ENCODE measurements at regions not wholly inside any gene's neighbourhood (a gene's known extent, or its start where the extent isn't known, plus 50 kb on each side); places are given as distances from the start of the nearest gene placed in this dataset.

DNA sequence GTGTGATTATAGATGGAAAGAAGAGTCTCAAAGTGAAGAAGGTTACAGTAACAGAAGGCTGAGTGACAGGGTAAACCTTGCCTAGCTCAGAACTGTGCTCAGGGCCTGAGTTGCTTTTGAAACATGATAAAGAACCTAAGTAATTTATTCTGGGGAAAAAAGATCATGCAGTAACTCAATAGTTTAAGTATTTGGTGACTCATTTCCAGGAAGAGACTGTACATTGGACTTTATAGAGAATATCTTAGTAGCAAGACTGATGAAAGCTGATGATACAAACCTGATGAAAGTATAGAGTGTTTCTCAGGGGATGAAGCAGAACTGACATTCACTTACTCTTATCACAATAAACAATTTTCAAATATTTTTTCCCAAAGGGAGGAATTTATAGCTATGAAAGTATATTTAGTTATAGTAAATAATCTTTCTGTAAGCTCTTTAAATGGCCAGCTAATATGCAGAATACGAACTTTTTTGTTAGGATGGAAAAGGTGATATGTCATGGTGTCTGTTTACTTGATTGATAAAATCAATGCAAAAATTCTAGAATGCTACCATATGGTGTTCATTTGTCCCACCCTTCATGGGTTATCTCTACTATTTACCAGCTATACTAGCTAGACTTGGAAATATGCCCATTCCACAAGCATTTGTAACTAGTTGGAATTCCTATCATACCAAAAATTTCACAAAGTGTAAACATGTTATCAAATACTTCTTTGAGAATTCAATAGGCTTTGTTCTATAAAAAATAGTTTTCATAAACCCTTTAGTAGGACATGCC lies 1265.5 kb upstream of the ACVR2A start (continued):
- TF ChIP-seq, protein P1, sequence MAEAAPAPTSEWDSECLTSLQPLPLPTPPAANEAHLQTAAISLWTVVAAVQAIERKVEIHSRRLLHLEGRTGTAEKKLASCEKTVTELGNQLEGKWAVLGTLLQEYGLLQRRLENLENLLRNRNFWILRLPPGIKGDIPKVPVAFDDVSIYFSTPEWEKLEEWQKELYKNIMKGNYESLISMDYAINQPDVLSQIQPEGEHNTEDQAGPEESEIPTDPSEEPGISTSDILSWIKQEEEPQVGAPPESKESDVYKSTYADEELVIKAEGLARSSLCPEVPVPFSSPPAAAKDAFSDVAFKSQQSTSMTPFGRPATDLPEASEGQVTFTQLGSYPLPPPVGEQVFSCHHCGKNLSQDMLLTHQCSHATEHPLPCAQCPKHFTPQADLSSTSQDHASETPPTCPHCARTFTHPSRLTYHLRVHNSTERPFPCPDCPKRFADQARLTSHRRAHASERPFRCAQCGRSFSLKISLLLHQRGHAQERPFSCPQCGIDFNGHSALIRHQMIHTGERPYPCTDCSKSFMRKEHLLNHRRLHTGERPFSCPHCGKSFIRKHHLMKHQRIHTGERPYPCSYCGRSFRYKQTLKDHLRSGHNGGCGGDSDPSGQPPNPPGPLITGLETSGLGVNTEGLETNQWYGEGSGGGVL (tag by site-specific recombination; IDR thresholded peaks at IDR 0.05): no peak
- TF ChIP-seq, protein P2, sequence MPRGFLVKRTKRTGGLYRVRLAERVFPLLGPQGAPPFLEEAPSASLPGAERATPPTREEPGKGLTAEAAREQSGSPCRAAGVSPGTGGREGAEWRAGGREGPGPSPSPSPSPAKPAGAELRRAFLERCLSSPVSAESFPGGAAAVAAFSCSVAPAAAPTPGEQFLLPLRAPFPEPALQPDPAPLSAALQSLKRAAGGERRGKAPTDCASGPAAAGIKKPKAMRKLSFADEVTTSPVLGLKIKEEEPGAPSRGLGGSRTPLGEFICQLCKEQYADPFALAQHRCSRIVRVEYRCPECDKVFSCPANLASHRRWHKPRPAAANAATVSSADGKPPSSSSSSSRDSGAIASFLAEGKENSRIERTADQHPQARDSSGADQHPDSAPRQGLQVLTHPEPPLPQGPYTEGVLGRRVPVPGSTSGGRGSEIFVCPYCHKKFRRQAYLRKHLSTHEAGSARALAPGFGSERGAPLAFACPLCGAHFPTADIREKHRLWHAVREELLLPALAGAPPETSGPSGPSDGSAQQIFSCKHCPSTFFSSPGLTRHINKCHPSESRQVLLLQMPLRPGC (tag by site-specific recombination; IDR thresholded peaks at IDR 0.05): no peak
- TF ChIP-seq BCL11B (tag by site-specific recombination; IDR thresholded peaks at IDR 0.05; ENCODE audit: low read depth) (no peak), ZNF843 (tag by site-specific recombination; IDR thresholded peaks at IDR 0.05) (no peak), AEBP2 (tag by site-specific recombination; IDR thresholded peaks at IDR 0.05; ENCODE audit: borderline replicate concordance) (no peak), REST (tag by site-specific recombination; IDR thresholded peaks at IDR 0.05) (no peak), ZNF394 (tag by site-specific recombination; IDR thresholded peaks at IDR 0.05; ENCODE audit: borderline replicate concordance) (no peak)

DNA sequence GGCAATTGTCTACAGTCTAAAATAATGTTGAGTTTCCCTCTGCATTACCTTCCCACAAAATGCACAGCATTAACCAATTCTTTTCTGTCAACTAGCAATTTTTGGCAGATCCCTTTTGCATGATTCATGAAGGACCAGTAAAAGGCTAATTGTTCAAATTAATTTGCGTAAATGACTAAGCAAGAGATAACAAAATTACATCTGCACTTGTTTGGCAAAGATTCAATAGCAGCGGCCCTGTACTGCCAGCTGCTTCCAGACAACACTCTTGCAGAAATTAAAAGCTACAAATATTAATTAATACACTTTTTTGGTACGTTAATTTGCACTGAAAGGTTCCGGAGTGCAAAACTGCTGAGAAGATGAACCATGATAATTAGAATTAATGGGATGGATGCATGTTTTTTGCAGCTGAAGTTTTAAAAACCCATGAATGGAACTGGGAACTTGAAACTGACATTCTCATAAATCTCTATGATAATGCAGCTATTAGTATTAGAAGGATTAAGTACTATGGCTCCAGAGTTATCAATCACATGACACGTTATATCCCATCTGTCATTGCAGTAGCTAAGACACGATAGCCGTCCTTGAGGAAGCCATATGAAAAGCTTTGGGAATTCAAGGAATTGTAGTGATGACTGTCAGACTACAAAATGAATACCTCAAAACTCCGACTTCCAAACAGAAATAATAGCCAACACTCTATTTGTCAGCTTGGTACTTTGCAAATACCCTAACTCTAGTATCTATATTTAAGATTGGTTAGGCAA lies 1268.3 kb upstream of the ACVR2A start:
- no peaks in the 10 kb centered on the region for H3K9me3 ChIP-seq (ENCODE audit: control insufficient read depth, insufficient read depth, low read depth, low read length)
- H3K4me3 ChIP-seq (ENCODE audit: low read depth, low read length): no peak overlapping the region
- H3K4me1 ChIP-seq (ENCODE audit: control insufficient read depth, insufficient read depth, low read length): no peaks in the 10 kb centered on the region; the same call in 1 of the 2 replicates
- H3K36me3 ChIP-seq (ENCODE audit: control insufficient read depth in 2 of 2, insufficient read depth in 1 of 2, low read length in 2 of 2): no peaks in the 10 kb centered on the region
- ChIA-PET CTCF (interaction anchor here (0.5 kb wide), 1 partner anchor 13 kb away, joined by 3 read pairs; no protein-coding TSS in a partner anchor), POLR2A (no interaction called here)
- H3K27ac ChIP-seq (ENCODE audit: extremely low read depth, low read depth, low read length): no peak overlapping the region
- TF ChIP-seq, protein P3, sequence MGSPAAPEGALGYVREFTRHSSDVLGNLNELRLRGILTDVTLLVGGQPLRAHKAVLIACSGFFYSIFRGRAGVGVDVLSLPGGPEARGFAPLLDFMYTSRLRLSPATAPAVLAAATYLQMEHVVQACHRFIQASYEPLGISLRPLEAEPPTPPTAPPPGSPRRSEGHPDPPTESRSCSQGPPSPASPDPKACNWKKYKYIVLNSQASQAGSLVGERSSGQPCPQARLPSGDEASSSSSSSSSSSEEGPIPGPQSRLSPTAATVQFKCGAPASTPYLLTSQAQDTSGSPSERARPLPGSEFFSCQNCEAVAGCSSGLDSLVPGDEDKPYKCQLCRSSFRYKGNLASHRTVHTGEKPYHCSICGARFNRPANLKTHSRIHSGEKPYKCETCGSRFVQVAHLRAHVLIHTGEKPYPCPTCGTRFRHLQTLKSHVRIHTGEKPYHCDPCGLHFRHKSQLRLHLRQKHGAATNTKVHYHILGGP (tag by site-specific recombination; IDR thresholded peaks at IDR 0.05): no peak
- TF ChIP-seq REPIN1 (tag by site-specific recombination; IDR thresholded peaks at IDR 0.05; ENCODE audit: low read depth): no peak
- no peak for TF ChIP-seq ZNF792 (tag by site-specific recombination; IDR thresholded peaks at IDR 0.05)
- no peak for TF ChIP-seq ZNF10 (tag by site-specific recombination; IDR thresholded peaks at IDR 0.05)
- TF ChIP-seq ZNF423 (tag by site-specific recombination; IDR thresholded peaks at IDR 0.05): no peak

Measured in HEK293 (cell line).